ENCODE measurements at regions not wholly inside any gene's neighbourhood (a gene's known extent, or its start where the extent isn't known, plus 50 kb on each side); places are given as distances from the start of the nearest gene placed in this dataset.

DNA sequence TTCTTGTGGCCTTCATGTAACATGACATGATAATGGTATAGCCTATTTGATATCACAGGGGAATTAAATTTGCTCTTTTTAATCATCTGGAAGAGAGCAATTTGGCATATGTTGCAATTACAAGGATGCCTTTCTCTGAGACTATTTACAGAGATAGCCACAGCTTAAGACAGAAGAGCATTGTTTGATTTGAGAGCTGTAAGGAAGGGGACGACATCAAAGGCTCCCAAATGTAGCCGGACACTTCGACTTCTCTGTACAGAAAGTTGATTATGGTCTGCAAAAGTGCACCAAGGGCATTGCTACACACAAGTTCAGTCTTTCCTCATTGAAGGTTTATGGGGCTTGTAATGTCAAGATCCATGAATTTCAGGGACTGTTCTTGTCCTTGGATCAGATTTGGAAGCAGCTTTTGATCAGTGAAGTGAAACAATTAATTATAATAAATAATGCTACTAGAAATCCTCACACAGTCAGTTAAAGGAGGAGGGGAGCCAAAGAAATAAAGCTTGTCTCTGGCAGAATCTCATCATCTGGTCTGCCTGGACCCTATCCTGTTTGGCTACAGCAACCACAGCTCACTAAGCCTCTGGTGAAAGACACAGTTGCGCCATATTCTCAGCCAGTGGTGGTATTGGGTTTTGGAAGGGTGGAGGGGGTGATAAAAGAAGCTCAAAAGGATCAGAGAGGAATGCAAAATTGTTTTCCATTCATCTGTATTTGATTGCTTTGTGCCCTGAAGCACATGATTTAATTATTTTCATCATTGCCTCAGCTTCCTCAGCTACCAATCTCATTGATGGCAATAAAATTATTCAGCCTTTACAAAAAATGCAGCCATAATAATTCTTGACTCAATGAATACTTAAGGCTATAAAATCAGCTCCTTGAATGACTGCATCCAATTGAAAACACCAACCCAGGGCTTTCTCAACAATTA is 654.3 kb upstream of the LCORL start:
- peaks cover 0 to 3% (median 2%) of the 10 kb centered on the region in 3 donors for H3K27me3 Mint-ChIP-seq (ENCODE audit: low read depth in 3 of 3)
- DNase-seq: no peak
- H3K9me3 Mint-ChIP-seq: peaks cover 0 to 8% (median under 1%) of the 10 kb centered on the region in 6 donors
- H3K27ac Mint-ChIP-seq: no peak overlapping the region
- H3K4me3 Mint-ChIP-seq: no peak overlapping the region
- H3K36me3 Mint-ChIP-seq: no peaks in the 10 kb centered on the region
- no peaks in the 10 kb centered on the region for H3K4me1 Mint-ChIP-seq

DNA sequence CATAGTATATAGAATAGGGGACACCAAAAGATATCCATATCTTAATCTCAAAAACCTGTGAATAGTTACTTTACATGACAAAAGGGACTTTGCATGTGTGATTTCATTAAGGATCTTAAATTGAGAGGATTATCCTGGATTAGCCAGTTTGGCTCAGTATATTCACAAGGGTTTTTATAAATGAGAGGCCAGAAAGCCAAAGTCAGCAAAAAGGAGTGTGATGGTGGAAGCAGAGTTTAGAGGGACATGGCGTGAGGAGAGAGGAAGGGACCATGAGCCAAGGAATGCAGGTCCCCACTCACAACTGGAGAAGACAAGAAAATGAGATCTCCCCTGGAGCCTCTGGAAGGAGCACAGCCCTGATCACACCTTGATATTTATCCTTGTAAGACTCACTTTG is 648.5 kb upstream of the LCORL start:
- Mint-ChIP-seq H3K9me3 (peaks cover 0 to 13% (median under 1%) of the 10 kb centered on the region in 6 donors), H3K4me3 (no peak overlapping the region), H3K4me1 (no peaks in the 10 kb centered on the region), H3K27me3 (ENCODE audit: low read depth in 3 of 3) (peaks cover 0 to 2% (median 0%) of the 10 kb centered on the region in 3 donors), H3K27ac (no peak overlapping the region), H3K36me3 (no peaks in the 10 kb centered on the region)
- no peak for DNase-seq

DNA sequence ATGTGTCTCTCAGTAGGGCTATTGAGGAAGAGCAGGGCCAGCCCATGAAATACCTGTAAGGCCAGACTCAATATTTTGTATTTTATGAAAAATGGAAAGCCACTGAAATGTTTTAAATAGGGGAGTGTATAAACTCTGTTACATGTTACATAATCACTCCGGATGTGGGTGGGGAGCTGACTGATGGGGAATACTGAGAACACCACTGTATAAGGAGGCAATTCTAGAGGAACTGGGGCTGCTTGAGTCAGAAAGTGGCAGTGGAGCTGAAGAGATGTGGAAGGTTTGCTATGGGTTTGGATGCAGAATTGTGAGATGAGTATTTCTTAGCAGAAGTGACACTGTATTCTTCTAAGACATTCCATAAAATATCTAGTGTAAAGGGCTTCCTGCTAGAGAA is 647.8 kb upstream of the LCORL start:
- Mint-ChIP-seq H3K9me3 (peaks cover 0 to 13% (median under 1%) of the 10 kb centered on the region in 6 donors), H3K4me3 (no peak overlapping the region), H3K27me3 (ENCODE audit: low read depth in 3 of 3) (peaks cover 0 to 2% (median 0%) of the 10 kb centered on the region in 3 donors), H3K27ac (no peak overlapping the region), H3K36me3 (no peaks in the 10 kb centered on the region), H3K4me1 (no peaks in the 10 kb centered on the region)
- DNase-seq: no peak

- H3K27ac Mint-ChIP-seq: no peak overlapping the region
- no peaks in the 10 kb centered on the region for H3K4me1 Mint-ChIP-seq
- H3K36me3 Mint-ChIP-seq: no peaks in the 10 kb centered on the region
- H3K27me3 Mint-ChIP-seq (ENCODE audit: low read depth in 3 of 3): no peaks in the 10 kb centered on the region
- H3K4me3 Mint-ChIP-seq: no peak overlapping the region
- peaks cover 0 to 12% (median 1%) of the 10 kb centered on the region in 6 donors for H3K9me3 Mint-ChIP-seq
- no peak for DNase-seq
These were observed 644.8 kb upstream of the LCORL start for GRCh38 chr4:18666322-18666721.

- H3K27ac Mint-ChIP-seq: no peak overlapping the region
- no peak for DNase-seq
- H3K9me3 Mint-ChIP-seq: peaks cover 0 to 12% (median 1%) of the 10 kb centered on the region in 6 donors
These were observed 642.6 kb upstream of the LCORL start for GRCh38 chr4:18664171-18664570.

GRCh38 chr4:18645351-18645750 is 623.8 kb upstream of the LCORL start:
- Mint-ChIP-seq H3K36me3 (no peaks in the 10 kb centered on the region), H3K27me3 (ENCODE audit: low read depth in 3 of 3) (peaks cover 0 to 5% (median 0%) of the 10 kb centered on the region in 3 donors)

More at GRCh38 chr4:18664171-18664570, 642.6 kb upstream of the LCORL start:
- Mint-ChIP-seq H3K36me3 (no peaks in the 10 kb centered on the region), H3K4me3 (no peak overlapping the region), H3K27me3 (ENCODE audit: low read depth in 3 of 3) (no peaks in the 10 kb centered on the region), H3K4me1 (no peaks in the 10 kb centered on the region)

GRCh38 chr4:18641334-18641733 is 619.8 kb upstream of the LCORL start:
- no peak for DNase-seq
- no peak overlapping the region for H3K27ac Mint-ChIP-seq
- no peaks in the 10 kb centered on the region for H3K4me1 Mint-ChIP-seq
- no peaks in the 10 kb centered on the region for H3K36me3 Mint-ChIP-seq
- peaks cover 0 to 6% (median 2%) of the 10 kb centered on the region in 6 donors for H3K9me3 Mint-ChIP-seq
- peaks cover 0 to 2% (median 0%) of the 10 kb centered on the region in 3 donors for H3K27me3 Mint-ChIP-seq (ENCODE audit: low read depth in 3 of 3)
- H3K4me3 Mint-ChIP-seq: no peak overlapping the region

More at GRCh38 chr4:18645351-18645750, 623.8 kb upstream of the LCORL start:
- no peak for DNase-seq
- H3K27ac Mint-ChIP-seq: no peak overlapping the region
- peaks cover 7 to 20% (median 13%) of the 10 kb centered on the region in 6 donors for H3K9me3 Mint-ChIP-seq
- no peaks in the 10 kb centered on the region for H3K4me1 Mint-ChIP-seq
- H3K4me3 Mint-ChIP-seq: no peak overlapping the region

DNA sequence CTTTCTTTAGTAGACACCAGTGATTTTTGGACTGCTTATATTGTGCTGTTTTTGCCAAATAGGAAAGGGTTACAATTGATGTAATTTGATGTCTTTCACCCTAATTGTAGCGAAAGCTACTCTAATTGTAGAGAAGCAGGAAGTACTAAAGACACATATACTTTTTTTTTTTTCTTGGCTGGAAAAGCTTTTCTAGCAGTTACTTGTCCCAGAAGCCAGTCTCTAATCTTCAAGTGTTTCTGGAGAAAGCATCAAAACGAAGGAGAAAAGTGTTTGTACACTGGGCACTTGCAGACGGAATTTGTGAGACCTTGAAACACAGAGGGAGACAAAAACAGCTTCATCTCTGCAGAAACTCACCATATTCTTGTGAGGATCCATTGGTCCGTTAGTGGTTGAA is 616.5 kb upstream of the LCORL start:
- no peak for DNase-seq
- no peak overlapping the region for H3K27ac Mint-ChIP-seq
- H3K27me3 Mint-ChIP-seq (ENCODE audit: low read depth in 3 of 3): peaks cover 0 to 2% (median 0%) of the 10 kb centered on the region in 3 donors
- H3K4me3 Mint-ChIP-seq: no peak overlapping the region
- H3K9me3 Mint-ChIP-seq: peaks cover 0 to 6% (median 2%) of the 10 kb centered on the region in 6 donors
- no peaks in the 10 kb centered on the region for H3K4me1 Mint-ChIP-seq
- H3K36me3 Mint-ChIP-seq: no peaks in the 10 kb centered on the region

GRCh38 chr4:18636001-18636585 is 614.5 kb upstream of the LCORL start:
- H3K4me1 Mint-ChIP-seq: no peaks in the 10 kb centered on the region

GRCh38 chr4:18635531-18635930 is 614.0 kb upstream of the LCORL start:
- Mint-ChIP-seq H3K4me1 (no peaks in the 10 kb centered on the region), H3K9me3 (peaks cover 0 to 3% (median 1%) of the 10 kb centered on the region in 6 donors), H3K4me3 (no peak overlapping the region), H3K27me3 (ENCODE audit: low read depth in 3 of 3) (peaks cover 0 to 2% (median 2%) of the 10 kb centered on the region in 3 donors), H3K36me3 (no peaks in the 10 kb centered on the region), H3K27ac (no peak overlapping the region)
- DNase-seq: no peak

More at GRCh38 chr4:18636001-18636585, 614.5 kb upstream of the LCORL start:
- Mint-ChIP-seq H3K27ac (no peak overlapping the region), H3K9me3 (peaks cover 0 to 3% (median 2%) of the 10 kb centered on the region in 6 donors), H3K36me3 (no peaks in the 10 kb centered on the region), H3K27me3 (ENCODE audit: low read depth in 3 of 3) (peaks cover 0 to 2% (median 2%) of the 10 kb centered on the region in 3 donors), H3K4me3 (no peak overlapping the region)
- no peak for DNase-seq

- DNase-seq: no peak
- H3K4me1 Mint-ChIP-seq: no peaks in the 10 kb centered on the region
- peaks cover 0 to 2% (median 0%) of the 10 kb centered on the region in 3 donors for H3K27me3 Mint-ChIP-seq (ENCODE audit: low read depth in 3 of 3)
- no peak overlapping the region for H3K27ac Mint-ChIP-seq
- peaks cover 0 to 9% (median 1%) of the 10 kb centered on the region in 6 donors for H3K9me3 Mint-ChIP-seq
- H3K4me3 Mint-ChIP-seq: no peak overlapping the region
- no peaks in the 10 kb centered on the region for H3K36me3 Mint-ChIP-seq
These were observed 610.0 kb upstream of the LCORL start for GRCh38 chr4:18631586-18631985.

GRCh38 chr4:18630218-18631110 is 608.9 kb upstream of the LCORL start:
- Mint-ChIP-seq H3K4me3 (no peak overlapping the region), H3K27me3 (ENCODE audit: low read depth in 3 of 3) (peaks cover 0 to 2% (median 0%) of the 10 kb centered on the region in 3 donors), H3K36me3 (no peaks in the 10 kb centered on the region), H3K9me3 (peaks cover 0 to 9% (median 1%) of the 10 kb centered on the region in 6 donors), H3K4me1 (no peaks in the 10 kb centered on the region), H3K27ac (no peak overlapping the region)
- DNase-seq: no peak

- Mint-ChIP-seq H3K4me1 (no peaks in the 10 kb centered on the region), H3K4me3 (no peak overlapping the region), H3K27ac (no peak overlapping the region), H3K36me3 (no peaks in the 10 kb centered on the region), H3K27me3 (ENCODE audit: low read depth in 3 of 3) (no peaks in the 10 kb centered on the region), H3K9me3 (peaks cover 0 to 15% (median 4%) of the 10 kb centered on the region in 6 donors)
- DNase-seq: no peak
These were observed 606.0 kb upstream of the LCORL start for GRCh38 chr4:18627447-18628005.

Measured in immature natural killer cell (primary cell).